Stimulated activated naive CD4-positive, alpha-beta T cell (primary cell): ENCODE measurements at regions not wholly inside any gene's neighbourhood (a gene's known extent, or its start where the extent isn't known, plus 50 kb on each side); places are given as distances from the start of the nearest gene placed in this dataset.

Experiments
- DNase-seq, 6 experiments: peaks; one replicate each; lab custom pipeline; 2025; lab: John Stamatoyannopoulos, UW

GRCh38 chr1:47703156-47703825 lies 265.4 kb downstream of the FOXD2 start:
- no peak for DNase-seq

GRCh38 chr1:47703981-47704596 lies 266.2 kb downstream of the FOXD2 start:
- no peak for DNase-seq

GRCh38 chr1:47705517-47706130 lies 267.8 kb downstream of the FOXD2 start:
- DNase-seq = no peak

DNA sequence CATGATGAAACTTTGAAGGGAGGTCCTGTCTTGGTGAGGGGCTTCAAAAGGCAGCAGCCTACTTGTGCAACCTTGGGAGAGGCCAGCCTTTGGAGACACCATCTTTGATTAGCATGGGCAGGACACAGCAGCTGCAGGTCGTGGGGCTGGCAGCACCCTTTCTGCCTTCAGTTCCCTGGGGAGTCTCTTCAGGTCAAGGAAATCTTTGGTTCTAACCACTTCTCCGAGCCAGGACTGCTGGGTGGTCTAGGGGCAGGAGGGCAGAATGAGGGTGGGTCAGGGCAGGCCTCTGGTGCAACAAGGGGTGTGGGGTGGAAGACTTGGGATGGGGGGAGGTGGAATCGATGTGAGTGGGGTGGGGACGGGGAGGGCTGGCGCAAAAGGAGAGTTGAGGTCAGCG lies 269.7 kb downstream of the FOXD2 start:
- DNase-seq = no peak

GRCh38 chr1:47708019-47708535 lies 270.2 kb downstream of the FOXD2 start:
- no peak for DNase-seq

GRCh38 chr1:47708658-47709018 lies 270.8 kb downstream of the FOXD2 start:
- DNase-seq = no peak

GRCh38 chr1:47709019-47709871 lies 271.4 kb downstream of the FOXD2 start:
- DNase-seq = no peak

DNA sequence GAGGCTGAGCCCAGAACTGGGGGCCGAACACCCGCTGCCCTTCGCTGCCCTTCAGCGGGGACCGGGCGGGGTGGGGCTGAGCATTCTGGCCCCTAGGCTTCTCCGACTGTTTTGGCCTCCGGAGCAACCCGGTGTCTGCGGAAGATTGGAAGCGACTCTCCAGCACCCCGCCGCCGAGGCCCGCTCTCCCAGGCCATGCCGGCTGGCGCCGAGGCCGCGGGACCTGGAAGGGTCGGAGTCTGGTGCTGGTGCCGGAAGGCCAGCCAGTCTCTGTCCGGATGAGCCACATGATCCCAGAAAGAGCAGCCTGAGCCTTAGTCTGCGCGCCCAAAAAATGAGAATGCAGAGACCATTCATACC lies 272.0 kb downstream of the FOXD2 start:
- no peak for DNase-seq

GRCh38 chr1:47710329-47711071 lies 272.7 kb downstream of the FOXD2 start:
- DNase-seq = peak in 5 of 6 experiments; percentile 18 to 61 (median 40)
